GM10266 (cell line): ENCODE measurements at regions not wholly inside any gene's neighbourhood (a gene's known extent, or its start where the extent isn't known, plus 50 kb on each side); places are given as distances from the start of the nearest gene placed in this dataset.
"Not testable (repeated sequence)": the region's sequence is repeated elsewhere in the genome, so short reads cannot be mapped to it uniquely, and the experiment has no call there.

Source experiments
- DNase-seq: peaks from one replicate; pipeline ENCODE4 v3.0.0; 2012; ENCODE audit errors: extremely low spot score
- CTCF ChIP-seq: IDR thresholded peaks from 2 replicates; pipeline ENCODE4 v1.5.1; 2012; ENCODE audit warnings: mild to moderate bottlenecking, low read depth; ENCODE audit not compliant: control insufficient read depth, insufficient read depth; ENCODE audit errors: missing control alignments

- TF ChIP-seq CTCF: no peak
- no peak for DNase-seq
These were observed 102.9 kb upstream of the THUMPD2 start for GRCh38 chr2:39881948-39882347.

- no peak for DNase-seq
These were observed 102.4 kb upstream of the THUMPD2 start for GRCh38 chr2:39881494-39881893.

GRCh38 chr2:39879001-39879400 lies 99.9 kb upstream of the THUMPD2 start:
- DNase-seq: not testable (repeated sequence)

More at GRCh38 chr2:39881494-39881893, 102.4 kb upstream of the THUMPD2 start:
- TF ChIP-seq CTCF: no peak

- DNase-seq: no peak
- TF ChIP-seq CTCF: no peak
These were observed 96.8 kb upstream of the THUMPD2 start for GRCh38 chr2:39875914-39876267.

GRCh38 chr2:39875182-39875913 lies 96.3 kb upstream of the THUMPD2 start:
- TF ChIP-seq CTCF: no peak
- DNase-seq: no peak

- TF ChIP-seq CTCF: no peak
- DNase-seq: no peak
These were observed 95.2 kb upstream of the THUMPD2 start for GRCh38 chr2:39874236-39874635.

- DNase-seq: no peak
- no peak for TF ChIP-seq CTCF
These were observed 94.5 kb upstream of the THUMPD2 start for GRCh38 chr2:39873586-39873985.

- TF ChIP-seq CTCF: no peak
- DNase-seq: no peak
These were observed 93.7 kb upstream of the THUMPD2 start for GRCh38 chr2:39872748-39873147.
